ENCODE measurements at regions not wholly inside any gene's neighbourhood (a gene's known extent, or its start where the extent isn't known, plus 50 kb on each side); places are given as distances from the start of the nearest gene placed in this dataset.

- dilution Hi-C loops (cut with MboI; ENCODE audit: extremely low pct_ligation_motif_present, low sequenced_read_pairs) (loop anchor here (25.0 kb wide), 1 partner anchor 110 kb away; no protein-coding TSS in a partner anchor), intact Hi-C loops (cut with micrococcal nuclease) (no loop called here)
- no peaks in the 10 kb centered on the region for H3K9me1 ChIP-seq (replicated peaks; ENCODE audit: control insufficient read depth, extremely low read depth, insufficient read depth, low read length)
- H2AFZ ChIP-seq (ENCODE audit: low read depth, low read length) = no peak overlapping the region
- TF ChIP-seq MYC (IDR thresholded peaks at IDR 0.05; ENCODE audit: low read depth, low read length) = no peak
- TF ChIP-seq JUN (IDR thresholded peaks at IDR 0.05; ENCODE audit: borderline replicate concordance, insufficient read depth, insufficient read length, low read depth) = no peak
- TF ChIP-seq CTCF (IDR thresholded peaks at IDR 0.05; ENCODE audit: extremely low read depth in 1 of 2, insufficient read depth in 1 of 2, low read depth in 1 of 2, low read length in 2 of 2) = no peak
- no peak for TF ChIP-seq GATA2 (IDR thresholded peaks at IDR 0.05; ENCODE audit: insufficient read depth, insufficient read length, low read depth, low read length)
- no peak for TF ChIP-seq POLR2A (IDR thresholded peaks at IDR 0.05; ENCODE audit: low read depth, low read length)
- no peak for TF ChIP-seq MAX (IDR thresholded peaks at IDR 0.05; ENCODE audit: insufficient read depth, insufficient read length)
- TF ChIP-seq EZH2 (IDR thresholded peaks at IDR 0.05; ENCODE audit: borderline replicate concordance, low read depth, low read length, severe bottlenecking) = no peak
- TF ChIP-seq FOS (IDR thresholded peaks at IDR 0.05; ENCODE audit: borderline replicate concordance, insufficient read depth, low read length) = no peak
- no peak for TF ChIP-seq POLR2AphosphoS5 (IDR thresholded peaks at IDR 0.05; ENCODE audit: insufficient read depth, low read depth, low read length)
- ChIA-PET CTCF (interaction anchor here (0.6 kb wide), 1 partner anchor 197 kb away, joined by 3 read pairs; no protein-coding TSS in a partner anchor), POLR2A (no interaction called here)
- H3K9ac ChIP-seq (replicated peaks; ENCODE audit: extremely low read depth, insufficient read depth, low read length) = no peak overlapping the region
- H3K27ac ChIP-seq (ENCODE audit: insufficient read depth, low read depth, low read length) = no peak overlapping the region
- H3K4me3 ChIP-seq (replicated peaks in 1 of 3; ENCODE audit: insufficient read depth in 1 of 3, low read depth in 1 of 3, low read length in 3 of 3) = no peak overlapping the region
- H3K4me1 ChIP-seq (ENCODE audit: control insufficient read depth, extremely low read depth, insufficient read depth, low read length) = peaks cover 28% of the 10 kb centered on the region
- DNase-seq (ENCODE audit: low read depth, low spot score) = no peak
- no peaks in the 10 kb centered on the region for H3K27me3 ChIP-seq (ENCODE audit: control insufficient read depth in 2 of 2, insufficient read depth in 2 of 2, low read length in 2 of 2)
- no peaks in the 10 kb centered on the region for H3K9me3 ChIP-seq (replicated peaks; ENCODE audit: control insufficient read depth, insufficient read depth, low read length)
- no peaks in the 10 kb centered on the region for H3K79me2 ChIP-seq (ENCODE audit: control insufficient read depth, insufficient read depth, low read length)
- no peak for FAIRE-seq
- no peaks in the 10 kb centered on the region for H3K36me3 ChIP-seq (ENCODE audit: control insufficient read depth in 2 of 2, extremely low read depth in 1 of 2, insufficient read depth in 2 of 2, low read length in 2 of 2)
- H3K4me2 ChIP-seq (ENCODE audit: insufficient read depth, low read length) = no peak overlapping the region
- no TSS peak for BruUV-seq (replicated peaks)
- H4K20me1 ChIP-seq (replicated peaks; ENCODE audit: control insufficient read depth, extremely low read depth, insufficient read depth, low read length) = no peaks in the 10 kb centered on the region
These were observed 229.2 kb upstream of the SGK1 start for GRCh38 chr6:134546962-134547645.

Measured in endothelial cell of umbilical vein (primary cell).